ENCODE measurements at regions not wholly inside any gene's neighbourhood (a gene's known extent, or its start where the extent isn't known, plus 50 kb on each side); places are given as distances from the start of the nearest gene placed in this dataset.

DNA sequence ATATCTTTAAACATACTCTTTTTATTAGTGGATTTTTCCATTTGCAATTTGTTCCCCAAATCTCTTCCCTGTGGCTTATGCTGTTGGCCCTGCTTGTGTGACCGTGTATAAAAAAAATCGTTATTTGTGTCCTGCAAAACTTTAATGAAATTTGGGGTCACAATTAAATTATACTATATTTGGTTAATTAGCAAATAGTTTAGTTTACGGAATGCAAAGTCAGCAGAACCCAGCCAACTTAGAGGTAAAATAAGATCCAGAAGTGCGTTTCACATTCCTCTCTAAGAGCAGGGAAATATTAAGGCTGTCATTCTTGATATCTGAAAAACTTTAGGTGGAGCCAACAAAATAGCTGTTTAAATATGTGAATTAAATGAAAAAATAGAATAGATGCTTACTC, 2023.5 kb upstream of the WWC1 start:
- Histone ChIP-seq H3K27me3 (replicated peaks in 1 of 2; ENCODE audit: control insufficient read depth in 2 of 2, insufficient read depth in 2 of 2, low read length in 1 of 2) (no peaks in the 10 kb centered on the region), H3K4me2 (ENCODE audit: control insufficient read depth, insufficient read depth) (no peak overlapping the region), H3K79me2 (ENCODE audit: control insufficient read depth, insufficient read depth, low read length) (no peaks in the 10 kb centered on the region), H2AFZ (ENCODE audit: control insufficient read depth, low read depth, low read length) (no peak overlapping the region), H3K4me1 (ENCODE audit: control insufficient read depth, insufficient read depth, low read length) (no peaks in the 10 kb centered on the region), H3K9ac (ENCODE audit: control insufficient read depth, insufficient read depth, low read length) (no peak overlapping the region), H3K9me3 (replicated peaks; ENCODE audit: control insufficient read depth, insufficient read depth, low read length) (no peaks in the 10 kb centered on the region), H3K4me3 (no peak overlapping the region), H3K27ac (ENCODE audit: control insufficient read depth, insufficient read depth) (no peak overlapping the region), H4K20me1 (ENCODE audit: control insufficient read depth, insufficient read depth) (no peaks in the 10 kb centered on the region), H3K36me3 (ENCODE audit: control insufficient read depth in 2 of 2, insufficient read depth in 2 of 2, low read length in 1 of 2) (no peaks in the 10 kb centered on the region)
- ChIA-PET RAD21 (ENCODE audit: unreplicated experiment) (no interaction called here), POLR2A (no interaction called here), SMC1A (ENCODE audit: uncharacterized antibody, unreplicated experiment) (no interaction called here), CTCF (no interaction called here)
- intact Hi-C loops (cut with micrococcal nuclease; ENCODE audit: unreplicated experiment) (no loop called here), in situ Hi-C loops (cut with MboI) (no loop called here)
- DNase-seq (ENCODE audit: low read depth, low spot score) (no peak), ATAC-seq (no peak), FAIRE-seq (no peak)
- WGBS (ENCODE audit: insufficient coverage, insufficient replicate concordance, low lambda C conversion rate, missing lambda C conversion rate) = 37% methylated on average over 4 of the region's 4 CpGs
- BruUV-seq (replicated peaks) = no TSS peak
- no peak for TF ChIP-seq ZBED1 (IDR thresholded peaks at IDR 0.05; ENCODE audit: borderline replicate concordance)
- TF ChIP-seq ZNF274 (IDR thresholded peaks at IDR 0.05; ENCODE audit: insufficient read depth, insufficient read length) = no peak
- TF ChIP-seq ETV6 (conservative IDR thresholded peaks at IDR 0.05 in 1 of 2, IDR thresholded peaks at IDR 0.05 in 1 of 2; ENCODE audit: borderline replicate concordance in 1 of 2, low read depth in 1 of 2) = no peak
- TF ChIP-seq, protein P1, sequence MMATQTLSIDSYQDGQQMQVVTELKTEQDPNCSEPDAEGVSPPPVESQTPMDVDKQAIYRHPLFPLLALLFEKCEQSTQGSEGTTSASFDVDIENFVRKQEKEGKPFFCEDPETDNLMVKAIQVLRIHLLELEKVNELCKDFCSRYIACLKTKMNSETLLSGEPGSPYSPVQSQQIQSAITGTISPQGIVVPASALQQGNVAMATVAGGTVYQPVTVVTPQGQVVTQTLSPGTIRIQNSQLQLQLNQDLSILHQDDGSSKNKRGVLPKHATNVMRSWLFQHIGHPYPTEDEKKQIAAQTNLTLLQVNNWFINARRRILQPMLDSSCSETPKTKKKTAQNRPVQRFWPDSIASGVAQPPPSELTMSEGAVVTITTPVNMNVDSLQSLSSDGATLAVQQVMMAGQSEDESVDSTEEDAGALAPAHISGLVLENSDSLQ (IDR thresholded peaks at IDR 0.05) = no peak
- TF ChIP-seq ZZZ3 (IDR thresholded peaks at IDR 0.05; ENCODE audit: control insufficient read depth, insufficient read length, low read depth) = no peak
- TF ChIP-seq NFYB (IDR thresholded peaks at IDR 0.05; ENCODE audit: insufficient read depth, low read depth, low read length) = no peak
- no peak for TF ChIP-seq WRNIP1 (IDR thresholded peaks at IDR 0.05; ENCODE audit: borderline replicate concordance, low read depth, low read length)
- TF ChIP-seq NFYA (IDR thresholded peaks at IDR 0.05; ENCODE audit: borderline replicate concordance, low read depth, low read length) = no peak
- TF ChIP-seq MXI1 (IDR thresholded peaks at IDR 0.05; ENCODE audit: low read depth, low read length) = no peak
- no peak for TF ChIP-seq PML (IDR thresholded peaks at IDR 0.05; ENCODE audit: low read length)
- no peak for TF ChIP-seq NR2C2 (IDR thresholded peaks at IDR 0.05; ENCODE audit: borderline replicate concordance, control insufficient read depth, insufficient read length, low read depth)
- TF ChIP-seq SMAD5 (IDR thresholded peaks at IDR 0.05; ENCODE audit: low read depth) = no peak
- TF ChIP-seq EZH2 (IDR thresholded peaks at IDR 0.05; ENCODE audit: borderline replicate concordance, control insufficient read depth, low read depth, low read length) = no peak
- TF ChIP-seq ASH2L (IDR thresholded peaks at IDR 0.05; ENCODE audit: borderline replicate concordance, low read depth) = no peak

All from GM12878 (cell line).